GM23338 (cell line): ENCODE measurements at regions not wholly inside any gene's neighbourhood (a gene's known extent, or its start where the extent isn't known, plus 50 kb on each side); places are given as distances from the start of the nearest gene placed in this dataset.

Experiments used
- ATAC-seq: fragments of 200-7000 bp; cut with Tn5 transposase; 3 replicates; pipeline ENCODE4 v1.9.1; 2020
- DNase-seq: peaks from one replicate; pipeline ENCODE4 v3.0.0-alpha.2; 2015; ENCODE audit warnings: low spot score
- H2AFZ ChIP-seq: fragments of 200-600 bp; sonication (generic); 2 replicates; pipeline ENCODE4 v1.8.0; 2016; ENCODE audit warnings: antibody characterized with exemption, mild to moderate bottlenecking, moderate library complexity
- H3F3A ChIP-seq: fragments of 200-600 bp; sonication (generic); replicated peaks from 2 replicates; pipeline ENCODE4 v1.8.0; 2017; ENCODE audit warnings: antibody characterized with exemption, mixed run types, low read depth
- H3K27ac ChIP-seq: fragments of 200-600 bp; sonication (generic); 2 replicates; pipeline ENCODE4 v1.6.1; 2016; ENCODE audit warnings: low read depth
- H3K27me3 ChIP-seq: fragments of 200-600 bp; sonication (generic); 2 replicates; pipeline ENCODE4 v1.8.0; 2016; ENCODE audit warnings: mild to moderate bottlenecking, mixed run types, moderate library complexity; ENCODE audit not compliant: insufficient read depth
- H3K36me3 ChIP-seq: fragments of 200-600 bp; sonication (generic); 2 replicates; pipeline ENCODE4 v1.8.0; 2016; ENCODE audit warnings: mild to moderate bottlenecking; ENCODE audit not compliant: insufficient read depth
- H3K4me1 ChIP-seq: fragments of 200-600 bp; sonication (generic); 2 replicates; pipeline ENCODE4 v1.8.0; 2016; ENCODE audit warnings: mild to moderate bottlenecking, moderate library complexity; ENCODE audit not compliant: insufficient read depth
- H3K4me2 ChIP-seq: fragments of 200-600 bp; sonication (generic); 2 replicates; pipeline ENCODE4 v1.7.1; 2017; ENCODE audit warnings: mixed run types
- H3K4me3 ChIP-seq: fragments of 200-600 bp; sonication (generic); 2 replicates; pipeline ENCODE4 v1.6.1; 2016; ENCODE audit warnings: mixed run types
- H3K79me2 ChIP-seq: fragments of 200-600 bp; sonication (generic); replicated peaks from 2 replicates; pipeline ENCODE4 v1.8.0; 2017; ENCODE audit warnings: mild to moderate bottlenecking; ENCODE audit not compliant: insufficient read depth
- H3K9me2 ChIP-seq: fragments of 200-600 bp; sonication (generic); 2 replicates; pipeline ENCODE4 v1.8.0; 2017; ENCODE audit not compliant: insufficient read depth
- H4K20me1 ChIP-seq: fragments of 200-600 bp; sonication (generic); replicated peaks from 2 replicates; pipeline ENCODE4 v1.8.0; 2017; ENCODE audit warnings: mild to moderate bottlenecking; ENCODE audit not compliant: insufficient read depth
- H3K27ac Mint-ChIP-seq: 2 replicates; pipeline ENCODE4 v1.8.0; 2020; ENCODE audit warnings: inconsistent platforms, mild to moderate bottlenecking, moderate library complexity, mixed read lengths
- H3K27me3 Mint-ChIP-seq: 3 replicates; pipeline ENCODE4 v1.8.0; 2022; ENCODE audit warnings: low read depth, mild to moderate bottlenecking, moderate library complexity, mixed read lengths, inconsistent platforms; ENCODE audit not compliant: insufficient read depth, poor library complexity
- H3K36me3 Mint-ChIP-seq: 3 replicates; pipeline ENCODE4 v1.8.0; 2021; ENCODE audit warnings: low read depth, mild to moderate bottlenecking, inconsistent platforms, moderate library complexity, mixed read lengths
- H3K4me1 Mint-ChIP-seq: 3 replicates; pipeline ENCODE4 v1.8.0; 2020; ENCODE audit warnings: mild to moderate bottlenecking, inconsistent platforms, mixed read lengths
- H3K4me3 Mint-ChIP-seq: 3 replicates; pipeline ENCODE4 v1.8.0; 2021; ENCODE audit warnings: moderate library complexity, mild to moderate bottlenecking, inconsistent platforms, mixed read lengths
- H3K9me3 Mint-ChIP-seq: 3 replicates; pipeline ENCODE4 v1.8.0; 2020; ENCODE audit warnings: moderate library complexity, mild to moderate bottlenecking, inconsistent platforms, mixed read lengths
- CREB1 ChIP-seq: fragments of 250-450 bp; sonication (Bioruptor Pico); IDR thresholded peaks from 2 replicates; pipeline ENCODE4 v1.5.0; 2020; ENCODE audit warnings: low read depth, mild to moderate bottlenecking, moderate library complexity
- EZH2 ChIP-seq: fragments of 200-600 bp; sonication (generic); IDR thresholded peaks from one replicate; pipeline ENCODE4 v1.8.0; 2017; ENCODE audit warnings: antibody characterized with exemption, mild to moderate bottlenecking, low read depth; ENCODE audit not compliant: unreplicated experiment
- EZH2phosphoT487 ChIP-seq: fragments of 200-600 bp; sonication (generic); IDR thresholded peaks from one replicate; pipeline ENCODE4 v1.8.1; 2018; ENCODE audit warnings: antibody characterized with exemption; ENCODE audit not compliant: unreplicated experiment
- JUNB ChIP-seq: IDR thresholded peaks from one replicate; pipeline ENCODE4 v1.6.1; 2016; ENCODE audit warnings: antibody characterized with exemption; ENCODE audit not compliant: unreplicated experiment
- NANOG ChIP-seq: IDR thresholded peaks from 2 replicates; pipeline ENCODE4 v1.6.1; 2016; ENCODE audit warnings: antibody characterized with exemption, borderline replicate concordance
- POLR2AphosphoS5 ChIP-seq: IDR thresholded peaks from 2 replicates; pipeline ENCODE4 v1.6.1; 2016; ENCODE audit warnings: antibody characterized with exemption, low read depth
- STAT1 ChIP-seq: IDR thresholded peaks from one replicate; pipeline ENCODE4 v1.6.1; 2016; ENCODE audit warnings: antibody characterized with exemption; ENCODE audit not compliant: unreplicated experiment
- ZNF114 ChIP-seq: fragments of 250-450 bp; sonication (Bioruptor Pico); IDR thresholded peaks from 2 replicates; pipeline ENCODE4 v1.5.0; 2020; ENCODE audit warnings: mild to moderate bottlenecking, moderate library complexity
- ZNF331 ChIP-seq: fragments of 250-450 bp; sonication (Bioruptor Pico); IDR thresholded peaks from 2 replicates; pipeline ENCODE4 v1.5.0; 2020; ENCODE audit warnings: low read depth, mild to moderate bottlenecking, moderate library complexity
- TF ChIP-seq, protein P1 (sequence below), 2 experiments: fragments of 200-600 bp in 1 of 2; sonication (generic) in 1 of 2; conservative IDR thresholded peaks; 2 replicates each; pipeline versions ENCODE4 v1.5.1 to v1.6.1; 2016 to 2017; ENCODE audit warnings: antibody characterized with exemption in 2 of 2, low read depth in 2 of 2, mild to moderate bottlenecking in 2 of 2, moderate library complexity in 1 of 2
- TF ChIP-seq, protein P2 (sequence below): IDR thresholded peaks from one replicate; pipeline ENCODE4 v1.6.1; 2018; ENCODE audit warnings: antibody characterized with exemption; ENCODE audit not compliant: unreplicated experiment
- TF ChIP-seq, protein P3 (sequence below): IDR thresholded peaks from 2 replicates; pipeline ENCODE4 v1.6.1; 2016; ENCODE audit warnings: antibody characterized with exemption
- TF ChIP-seq, protein P4 (sequence below): fragments of 250-450 bp; sonication (Bioruptor Pico); IDR thresholded peaks from 2 replicates; pipeline ENCODE4 v1.5.0; 2020; ENCODE audit warnings: mild to moderate bottlenecking, moderate library complexity

DNA sequence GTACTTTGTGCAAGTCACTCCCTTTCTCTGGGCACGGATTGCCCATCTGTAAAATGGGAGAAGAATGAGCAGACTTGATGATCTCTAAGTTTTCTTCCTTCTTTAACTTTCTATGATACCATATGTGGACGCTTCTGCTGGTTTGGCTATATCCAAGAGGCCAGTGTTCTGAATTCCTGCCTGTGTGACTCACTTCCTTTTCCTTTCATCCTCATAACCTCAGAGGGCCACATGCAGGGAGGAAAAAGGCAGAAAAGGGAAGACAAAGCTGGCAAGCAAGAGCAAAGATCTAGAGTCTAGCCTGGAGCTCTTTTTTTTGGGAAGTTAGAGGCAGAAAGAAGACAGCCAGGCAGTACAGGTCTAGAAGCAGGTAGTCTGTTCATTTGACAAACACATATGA is 151.2 kb downstream of the OMA1 start (continued):
- TF ChIP-seq EZH2phosphoT487 (no peak), NANOG (no peak), JUNB (no peak), EZH2 (no peak), ZNF114 (CRISPR knock-in tag) (no peak), STAT1 (no peak), ZNF331 (CRISPR knock-in tag) (no peak), CREB1 (no peak)
- TF ChIP-seq, protein P1, sequence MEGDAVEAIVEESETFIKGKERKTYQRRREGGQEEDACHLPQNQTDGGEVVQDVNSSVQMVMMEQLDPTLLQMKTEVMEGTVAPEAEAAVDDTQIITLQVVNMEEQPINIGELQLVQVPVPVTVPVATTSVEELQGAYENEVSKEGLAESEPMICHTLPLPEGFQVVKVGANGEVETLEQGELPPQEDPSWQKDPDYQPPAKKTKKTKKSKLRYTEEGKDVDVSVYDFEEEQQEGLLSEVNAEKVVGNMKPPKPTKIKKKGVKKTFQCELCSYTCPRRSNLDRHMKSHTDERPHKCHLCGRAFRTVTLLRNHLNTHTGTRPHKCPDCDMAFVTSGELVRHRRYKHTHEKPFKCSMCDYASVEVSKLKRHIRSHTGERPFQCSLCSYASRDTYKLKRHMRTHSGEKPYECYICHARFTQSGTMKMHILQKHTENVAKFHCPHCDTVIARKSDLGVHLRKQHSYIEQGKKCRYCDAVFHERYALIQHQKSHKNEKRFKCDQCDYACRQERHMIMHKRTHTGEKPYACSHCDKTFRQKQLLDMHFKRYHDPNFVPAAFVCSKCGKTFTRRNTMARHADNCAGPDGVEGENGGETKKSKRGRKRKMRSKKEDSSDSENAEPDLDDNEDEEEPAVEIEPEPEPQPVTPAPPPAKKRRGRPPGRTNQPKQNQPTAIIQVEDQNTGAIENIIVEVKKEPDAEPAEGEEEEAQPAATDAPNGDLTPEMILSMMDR (conservative IDR thresholded peaks at IDR 0.05; ENCODE audit: low read depth in 2 of 2) = no peak
- TF ChIP-seq, protein P2, sequence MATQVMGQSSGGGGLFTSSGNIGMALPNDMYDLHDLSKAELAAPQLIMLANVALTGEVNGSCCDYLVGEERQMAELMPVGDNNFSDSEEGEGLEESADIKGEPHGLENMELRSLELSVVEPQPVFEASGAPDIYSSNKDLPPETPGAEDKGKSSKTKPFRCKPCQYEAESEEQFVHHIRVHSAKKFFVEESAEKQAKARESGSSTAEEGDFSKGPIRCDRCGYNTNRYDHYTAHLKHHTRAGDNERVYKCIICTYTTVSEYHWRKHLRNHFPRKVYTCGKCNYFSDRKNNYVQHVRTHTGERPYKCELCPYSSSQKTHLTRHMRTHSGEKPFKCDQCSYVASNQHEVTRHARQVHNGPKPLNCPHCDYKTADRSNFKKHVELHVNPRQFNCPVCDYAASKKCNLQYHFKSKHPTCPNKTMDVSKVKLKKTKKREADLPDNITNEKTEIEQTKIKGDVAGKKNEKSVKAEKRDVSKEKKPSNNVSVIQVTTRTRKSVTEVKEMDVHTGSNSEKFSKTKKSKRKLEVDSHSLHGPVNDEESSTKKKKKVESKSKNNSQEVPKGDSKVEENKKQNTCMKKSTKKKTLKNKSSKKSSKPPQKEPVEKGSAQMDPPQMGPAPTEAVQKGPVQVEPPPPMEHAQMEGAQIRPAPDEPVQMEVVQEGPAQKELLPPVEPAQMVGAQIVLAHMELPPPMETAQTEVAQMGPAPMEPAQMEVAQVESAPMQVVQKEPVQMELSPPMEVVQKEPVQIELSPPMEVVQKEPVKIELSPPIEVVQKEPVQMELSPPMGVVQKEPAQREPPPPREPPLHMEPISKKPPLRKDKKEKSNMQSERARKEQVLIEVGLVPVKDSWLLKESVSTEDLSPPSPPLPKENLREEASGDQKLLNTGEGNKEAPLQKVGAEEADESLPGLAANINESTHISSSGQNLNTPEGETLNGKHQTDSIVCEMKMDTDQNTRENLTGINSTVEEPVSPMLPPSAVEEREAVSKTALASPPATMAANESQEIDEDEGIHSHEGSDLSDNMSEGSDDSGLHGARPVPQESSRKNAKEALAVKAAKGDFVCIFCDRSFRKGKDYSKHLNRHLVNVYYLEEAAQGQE = no peak
- TF ChIP-seq, protein P3, sequence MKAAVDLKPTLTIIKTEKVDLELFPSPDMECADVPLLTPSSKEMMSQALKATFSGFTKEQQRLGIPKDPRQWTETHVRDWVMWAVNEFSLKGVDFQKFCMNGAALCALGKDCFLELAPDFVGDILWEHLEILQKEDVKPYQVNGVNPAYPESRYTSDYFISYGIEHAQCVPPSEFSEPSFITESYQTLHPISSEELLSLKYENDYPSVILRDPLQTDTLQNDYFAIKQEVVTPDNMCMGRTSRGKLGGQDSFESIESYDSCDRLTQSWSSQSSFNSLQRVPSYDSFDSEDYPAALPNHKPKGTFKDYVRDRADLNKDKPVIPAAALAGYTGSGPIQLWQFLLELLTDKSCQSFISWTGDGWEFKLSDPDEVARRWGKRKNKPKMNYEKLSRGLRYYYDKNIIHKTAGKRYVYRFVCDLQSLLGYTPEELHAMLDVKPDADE = no peak

DNA sequence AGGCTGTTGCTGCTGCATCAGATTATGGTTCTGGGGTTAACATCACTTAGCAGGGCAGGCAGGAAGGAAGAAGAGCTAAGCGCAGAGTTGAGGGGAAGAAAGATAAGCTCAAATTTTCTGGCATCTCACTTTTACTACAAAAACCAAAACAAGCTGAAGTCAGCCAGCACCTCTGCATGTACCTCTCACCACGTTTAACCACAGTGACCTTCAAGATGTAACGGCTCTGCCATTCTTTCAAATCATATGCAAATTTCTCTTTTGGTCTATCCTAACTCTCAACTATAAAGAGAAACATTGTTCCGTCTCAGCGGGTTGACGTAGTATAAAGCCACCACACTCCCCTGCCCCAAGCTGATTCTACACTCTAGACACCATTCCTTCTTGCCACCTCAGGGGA is 154.4 kb downstream of the OMA1 start:
- no peaks in the 10 kb centered on the region for H3K36me3 Mint-ChIP-seq
- TF ChIP-seq NANOG = no peak
- no peak for TF ChIP-seq ZNF331 (CRISPR knock-in tag)
- TF ChIP-seq, protein P4, sequence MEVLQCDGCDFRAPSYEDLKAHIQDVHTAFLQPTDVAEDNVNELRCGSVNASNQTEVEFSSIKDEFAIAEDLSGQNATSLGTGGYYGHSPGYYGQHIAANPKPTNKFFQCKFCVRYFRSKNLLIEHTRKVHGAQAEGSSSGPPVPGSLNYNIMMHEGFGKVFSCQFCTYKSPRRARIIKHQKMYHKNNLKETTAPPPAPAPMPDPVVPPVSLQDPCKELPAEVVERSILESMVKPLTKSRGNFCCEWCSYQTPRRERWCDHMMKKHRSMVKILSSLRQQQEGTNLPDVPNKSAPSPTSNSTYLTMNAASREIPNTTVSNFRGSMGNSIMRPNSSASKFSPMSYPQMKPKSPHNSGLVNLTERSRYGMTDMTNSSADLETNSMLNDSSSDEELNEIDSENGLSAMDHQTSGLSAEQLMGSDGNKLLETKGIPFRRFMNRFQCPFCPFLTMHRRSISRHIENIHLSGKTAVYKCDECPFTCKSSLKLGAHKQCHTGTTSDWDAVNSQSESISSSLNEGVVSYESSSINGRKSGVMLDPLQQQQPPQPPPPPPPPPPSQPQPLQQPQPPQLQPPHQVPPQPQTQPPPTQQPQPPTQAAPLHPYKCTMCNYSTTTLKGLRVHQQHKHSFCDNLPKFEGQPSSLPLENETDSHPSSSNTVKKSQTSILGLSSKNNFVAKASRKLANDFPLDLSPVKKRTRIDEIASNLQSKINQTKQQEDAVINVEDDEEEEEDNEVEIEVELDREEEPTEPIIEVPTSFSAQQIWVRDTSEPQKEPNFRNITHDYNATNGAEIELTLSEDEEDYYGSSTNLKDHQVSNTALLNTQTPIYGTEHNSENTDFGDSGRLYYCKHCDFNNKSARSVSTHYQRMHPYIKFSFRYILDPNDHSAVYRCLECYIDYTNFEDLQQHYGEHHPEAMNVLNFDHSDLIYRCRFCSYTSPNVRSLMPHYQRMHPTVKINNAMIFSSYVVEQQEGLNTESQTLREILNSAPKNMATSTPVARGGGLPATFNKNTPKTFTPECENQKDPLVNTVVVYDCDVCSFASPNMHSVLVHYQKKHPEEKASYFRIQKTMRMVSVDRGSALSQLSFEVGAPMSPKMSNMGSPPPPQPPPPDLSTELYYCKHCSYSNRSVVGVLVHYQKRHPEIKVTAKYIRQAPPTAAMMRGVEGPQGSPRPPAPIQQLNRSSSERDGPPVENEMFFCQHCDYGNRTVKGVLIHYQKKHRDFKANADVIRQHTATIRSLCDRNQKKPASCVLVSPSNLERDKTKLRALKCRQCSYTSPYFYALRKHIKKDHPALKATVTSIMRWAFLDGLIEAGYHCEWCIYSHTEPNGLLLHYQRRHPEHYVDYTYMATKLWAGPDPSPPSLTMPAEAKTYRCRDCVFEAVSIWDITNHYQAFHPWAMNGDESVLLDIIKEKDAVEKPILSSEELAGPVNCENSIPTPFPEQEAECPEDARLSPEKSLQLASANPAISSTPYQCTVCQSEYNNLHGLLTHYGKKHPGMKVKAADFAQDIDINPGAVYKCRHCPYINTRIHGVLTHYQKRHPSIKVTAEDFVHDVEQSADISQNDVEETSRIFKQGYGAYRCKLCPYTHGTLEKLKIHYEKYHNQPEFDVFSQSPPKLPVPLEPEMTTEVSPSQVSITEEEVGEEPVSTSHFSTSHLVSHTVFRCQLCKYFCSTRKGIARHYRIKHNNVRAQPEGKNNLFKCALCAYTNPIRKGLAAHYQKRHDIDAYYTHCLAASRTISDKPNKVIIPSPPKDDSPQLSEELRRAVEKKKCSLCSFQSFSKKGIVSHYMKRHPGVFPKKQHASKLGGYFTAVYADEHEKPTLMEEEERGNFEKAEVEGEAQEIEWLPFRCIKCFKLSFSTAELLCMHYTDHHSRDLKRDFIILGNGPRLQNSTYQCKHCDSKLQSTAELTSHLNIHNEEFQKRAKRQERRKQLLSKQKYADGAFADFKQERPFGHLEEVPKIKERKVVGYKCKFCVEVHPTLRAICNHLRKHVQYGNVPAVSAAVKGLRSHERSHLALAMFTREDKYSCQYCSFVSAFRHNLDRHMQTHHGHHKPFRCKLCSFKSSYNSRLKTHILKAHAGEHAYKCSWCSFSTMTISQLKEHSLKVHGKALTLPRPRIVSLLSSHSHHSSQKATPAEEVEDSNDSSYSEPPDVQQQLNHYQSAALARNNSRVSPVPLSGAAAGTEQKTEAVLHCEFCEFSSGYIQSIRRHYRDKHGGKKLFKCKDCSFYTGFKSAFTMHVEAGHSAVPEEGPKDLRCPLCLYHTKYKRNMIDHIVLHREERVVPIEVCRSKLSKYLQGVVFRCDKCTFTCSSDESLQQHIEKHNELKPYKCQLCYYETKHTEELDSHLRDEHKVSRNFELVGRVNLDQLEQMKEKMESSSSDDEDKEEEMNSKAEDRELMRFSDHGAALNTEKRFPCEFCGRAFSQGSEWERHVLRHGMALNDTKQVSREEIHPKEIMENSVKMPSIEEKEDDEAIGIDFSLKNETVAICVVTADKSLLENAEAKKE (CRISPR knock-in tag) = no peak
- no peak for TF ChIP-seq POLR2AphosphoS5
- TF ChIP-seq EZH2phosphoT487 = no peak

More for the DNA sequence above, 154.4 kb downstream of the OMA1 start:
- Mint-ChIP-seq H3K27me3 (peaks cover 6% of the 10 kb centered on the region), H3K27ac (no peak overlapping the region), H3K9me3 (peaks cover 3% of the 10 kb centered on the region; the same call in 1 of the 3 replicates), H3K4me1 (peaks cover 14% of the 10 kb centered on the region), H3K4me3 (no peak overlapping the region)
- H3K4me1 ChIP-seq = peaks cover 27% of the 10 kb centered on the region
- H3K79me2 ChIP-seq = no peaks in the 10 kb centered on the region
- H3K9me2 ChIP-seq = peaks cover 11% of the 10 kb centered on the region; the same call in 1 of the 2 replicates
- no peaks in the 10 kb centered on the region for H3K27me3 ChIP-seq
- H2AFZ ChIP-seq = peak overlapping the region; percentile 24; the same call in 1 of the 2 replicates
- H3K4me3 ChIP-seq = no peak overlapping the region
- H4K20me1 ChIP-seq = no peaks in the 10 kb centered on the region
- H3K27ac ChIP-seq = no peak overlapping the region
- DNase-seq (no peak), ATAC-seq (peak; percentile 43)
- peak overlapping the region; percentile 39; the same call in 1 of the 2 replicates for H3K4me2 ChIP-seq
- no peaks in the 10 kb centered on the region for H3F3A ChIP-seq
- no peaks in the 10 kb centered on the region for H3K36me3 ChIP-seq
